Lower leg skin (tissue), 4 donors: ENCODE measurements at regions not wholly inside any gene's neighbourhood (a gene's known extent, or its start where the extent isn't known, plus 50 kb on each side); places are given as distances from the start of the nearest gene placed in this dataset.
"Not testable (repeated sequence)": the region's sequence is repeated elsewhere in the genome, so short reads cannot be mapped to it uniquely, and the experiment has no call there.

Source experiments
- DNase-seq, 2 donors: peaks; one replicate each; pipeline ENCODE4 v3.0.0-alpha.2; 2019; ENCODE audit warnings: low spot score in 2 of 2
- H3K4me3 ChIP-seq: fragments of 200-600 bp; sonication (generic); 2 replicates; pipeline ENCODE4 v1.5.1; 2017; ENCODE audit warnings: mild to moderate bottlenecking, low read depth; ENCODE audit not compliant: poor library complexity, severe bottlenecking
- POLR2A ChIP-seq, 2 donors: fragments of 450-650 bp; IDR thresholded peaks; one replicate each; pipeline ENCODE4 v1.6.1; 2016 to 2017; ENCODE audit warnings: antibody characterized with exemption in 2 of 2, mild to moderate bottlenecking in 1 of 2, moderate library complexity in 1 of 2
- WGBS, 2 donors: methylation state at CpG; one replicate each; pipeline ENCODE4 v1.1.5; 2018; 5-methylcytosine and 5-hydroxymethylcytosine counted together
- intact Hi-C: fragments of 100-400 bp; cut with DNase I; formaldehyde crosslinking; loops from one replicate; pipeline ENCODE4 v1.15.0; 2023; ENCODE audit warnings: low total_unique reads
- TF ChIP-seq, protein P1 (sequence below), 3 donors: fragments of 450-650 bp; IDR thresholded peaks; one replicate each; pipeline ENCODE4 v1.5.1; 2016; ENCODE audit warnings: antibody characterized with exemption in 3 of 3, mild to moderate bottlenecking in 3 of 3, moderate library complexity in 2 of 3

- WGBS, 2 donors, result 94 to 95% methylated on average over 11 to 12 of the region's 20 CpGs
- intact Hi-C loops, result no loop called here
- H3K4me3 ChIP-seq, result no peak overlapping the region
- TF ChIP-seq, protein P1, sequence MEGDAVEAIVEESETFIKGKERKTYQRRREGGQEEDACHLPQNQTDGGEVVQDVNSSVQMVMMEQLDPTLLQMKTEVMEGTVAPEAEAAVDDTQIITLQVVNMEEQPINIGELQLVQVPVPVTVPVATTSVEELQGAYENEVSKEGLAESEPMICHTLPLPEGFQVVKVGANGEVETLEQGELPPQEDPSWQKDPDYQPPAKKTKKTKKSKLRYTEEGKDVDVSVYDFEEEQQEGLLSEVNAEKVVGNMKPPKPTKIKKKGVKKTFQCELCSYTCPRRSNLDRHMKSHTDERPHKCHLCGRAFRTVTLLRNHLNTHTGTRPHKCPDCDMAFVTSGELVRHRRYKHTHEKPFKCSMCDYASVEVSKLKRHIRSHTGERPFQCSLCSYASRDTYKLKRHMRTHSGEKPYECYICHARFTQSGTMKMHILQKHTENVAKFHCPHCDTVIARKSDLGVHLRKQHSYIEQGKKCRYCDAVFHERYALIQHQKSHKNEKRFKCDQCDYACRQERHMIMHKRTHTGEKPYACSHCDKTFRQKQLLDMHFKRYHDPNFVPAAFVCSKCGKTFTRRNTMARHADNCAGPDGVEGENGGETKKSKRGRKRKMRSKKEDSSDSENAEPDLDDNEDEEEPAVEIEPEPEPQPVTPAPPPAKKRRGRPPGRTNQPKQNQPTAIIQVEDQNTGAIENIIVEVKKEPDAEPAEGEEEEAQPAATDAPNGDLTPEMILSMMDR (IDR thresholded peaks at IDR 0.05), result no peak
- no peak for TF ChIP-seq POLR2A (IDR thresholded peaks at IDR 0.05)
- no peak for DNase-seq
Observed at GRCh38 chr6:112879920-112880413, 532.8 kb downstream of the RFPL4B start.

- intact Hi-C loops, result no loop called here
- no peak for DNase-seq
- TF ChIP-seq, protein P1 (IDR thresholded peaks at IDR 0.05), result no peak
- TF ChIP-seq POLR2A (IDR thresholded peaks at IDR 0.05), result no peak
- WGBS, 2 donors, result 54 to 65% methylated on average over 3 of the region's 3 CpGs
- H3K4me3 ChIP-seq, result no peak overlapping the region
Observed at GRCh38 chr6:112881027-112881426, 533.9 kb downstream of the RFPL4B start.

DNA sequence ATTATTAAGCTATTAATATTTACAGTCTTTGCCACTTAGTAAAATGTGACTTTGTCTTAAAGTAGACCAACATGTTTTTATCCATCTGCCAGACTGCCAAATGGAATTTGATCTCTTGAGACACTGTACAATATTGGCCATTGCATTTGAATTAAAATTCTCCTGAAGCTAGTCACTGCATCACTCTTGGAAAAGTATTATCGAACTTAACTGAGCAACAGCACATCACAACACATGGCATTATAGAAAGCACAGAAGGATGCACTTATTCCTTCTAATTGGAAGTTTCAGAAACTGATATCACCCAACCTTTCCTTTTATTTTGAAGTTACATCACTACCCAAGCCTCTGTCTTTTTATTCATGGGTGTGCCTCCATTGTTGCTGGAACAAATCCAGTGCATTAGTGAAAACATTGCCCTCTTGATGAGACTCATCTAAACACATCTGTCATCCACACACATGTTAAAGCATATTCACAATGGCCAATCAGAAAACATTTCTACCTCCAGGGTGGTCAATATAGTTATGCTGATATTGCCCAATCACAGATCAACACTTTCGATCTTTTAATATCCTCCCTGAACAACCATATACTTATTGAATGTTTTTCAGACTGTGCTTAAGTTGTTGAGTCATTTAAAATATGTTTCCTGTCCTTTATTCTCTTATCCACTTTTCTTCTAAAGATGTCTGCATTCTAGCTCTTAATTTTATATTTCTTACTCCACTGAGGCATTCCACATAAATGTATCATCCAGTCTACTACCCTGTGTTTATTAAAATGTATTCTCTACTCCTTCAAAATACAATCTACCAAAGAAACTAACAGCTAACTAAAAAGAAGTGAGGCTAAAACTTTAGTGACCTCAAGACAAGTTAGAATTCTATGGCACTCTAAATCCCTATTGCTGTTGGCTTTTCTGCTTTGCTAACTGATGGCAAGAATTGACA, 535.0 kb downstream of the RFPL4B start:
- 67 to 76% methylated on average over 2 of the region's 2 CpGs for WGBS, 2 donors
- intact Hi-C loops, result no loop called here
- no peak for DNase-seq
- TF ChIP-seq POLR2A (IDR thresholded peaks at IDR 0.05), result no peak
- TF ChIP-seq, protein P1 (IDR thresholded peaks at IDR 0.05), result no peak
- H3K4me3 ChIP-seq, result no peak overlapping the region

DNA sequence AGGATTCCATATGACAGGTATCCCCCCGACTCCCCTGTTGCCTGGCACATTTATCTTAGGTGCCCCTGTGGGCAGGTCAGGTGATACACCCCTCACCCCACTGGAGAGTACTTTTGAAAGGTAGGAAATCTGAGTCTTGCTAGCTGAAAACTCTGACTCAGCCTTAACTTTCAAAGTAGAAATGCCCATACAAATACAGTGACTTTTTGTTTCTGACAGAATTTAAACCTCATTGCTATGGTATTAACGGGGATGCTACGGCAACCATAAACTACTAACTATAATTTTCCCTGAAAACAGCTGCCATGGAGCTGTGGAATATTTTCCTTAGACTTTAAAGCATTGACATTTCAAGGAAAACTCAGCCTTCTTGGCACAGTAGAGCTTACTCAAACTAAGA, 536.0 kb downstream of the RFPL4B start:
- WGBS, 2 donors, result 75 to 87% methylated on average over 3 of the region's 3 CpGs
- no peak for DNase-seq
- intact Hi-C loops, result no loop called here
- H3K4me3 ChIP-seq, result no peak overlapping the region
- TF ChIP-seq, protein P1 (IDR thresholded peaks at IDR 0.05), result no peak
- no peak for TF ChIP-seq POLR2A (IDR thresholded peaks at IDR 0.05)

- DNase-seq, result no peak
- no peak overlapping the region for H3K4me3 ChIP-seq
- 71 to 78% methylated on average over 2 of the region's 2 CpGs for WGBS, 2 donors
- TF ChIP-seq POLR2A (IDR thresholded peaks at IDR 0.05), result no peak
- TF ChIP-seq, protein P1 (IDR thresholded peaks at IDR 0.05), result no peak
- intact Hi-C loops, result no loop called here
Observed at GRCh38 chr6:112886415-112886814, 539.3 kb downstream of the RFPL4B start.

- WGBS, 2 donors, result 90 to 91% methylated on average over 4 of the region's 4 CpGs
- intact Hi-C loops, result not testable (repeated sequence)
Observed at GRCh38 chr6:112887424-112887823, 540.3 kb downstream of the RFPL4B start.

More at GRCh38 chr6:112887424-112887823, 540.3 kb downstream of the RFPL4B start:
- H3K4me3 ChIP-seq, DNase-seq: not testable (repeated sequence)
